H9 (cell line): ENCODE measurements at regions not wholly inside any gene's neighbourhood (a gene's known extent, or its start where the extent isn't known, plus 50 kb on each side); places are given as distances from the start of the nearest gene placed in this dataset.
"Not testable (repeated sequence)": the region's sequence is repeated elsewhere in the genome, so short reads cannot be mapped to it uniquely, and the experiment has no call there.

ENCODE experiments used
- DNase-seq: peaks from one replicate; pipeline ENCODE4 v3.0.0-alpha.2; 2017
- H2AFZ ChIP-seq: one replicate; pipeline ENCODE4 v1.6.1; 2013; ENCODE audit warnings: mild to moderate bottlenecking, low read length, control low read depth, moderate library complexity
- H2AK5ac ChIP-seq: 2 replicates; pipeline ENCODE4 v1.6.1; 2013; ENCODE audit warnings: low read length, control low read depth, mixed read lengths; ENCODE audit not compliant: insufficient read length
- H2BK120ac ChIP-seq: one replicate; pipeline ENCODE4 v1.6.1; 2013; ENCODE audit warnings: low read depth, mild to moderate bottlenecking, low read length, control low read depth, inconsistent platforms; ENCODE audit not compliant: poor library complexity, severe bottlenecking
- H2BK12ac ChIP-seq: 2 replicates; pipeline ENCODE4 v1.6.1; 2013; ENCODE audit warnings: low read length, control low read depth, mixed read lengths, low read depth; ENCODE audit not compliant: insufficient read length
- H2BK15ac ChIP-seq: 2 replicates; pipeline ENCODE4 v1.6.1; 2013; ENCODE audit warnings: low read depth, low read length, control low read depth
- H2BK20ac ChIP-seq: one replicate; pipeline ENCODE4 v1.6.1; 2013; ENCODE audit warnings: low read depth, mild to moderate bottlenecking, low read length, control low read depth, inconsistent platforms; ENCODE audit not compliant: poor library complexity, severe bottlenecking
- H2BK5ac ChIP-seq: 2 replicates; pipeline ENCODE4 v1.6.1; 2013; ENCODE audit warnings: low read length, control low read depth, mixed read lengths; ENCODE audit not compliant: insufficient read length
- H3K14ac ChIP-seq: 2 replicates; pipeline ENCODE4 v1.6.1; 2013; ENCODE audit warnings: low read length, control low read depth; ENCODE audit not compliant: insufficient read depth
- H3K18ac ChIP-seq: 2 replicates; pipeline ENCODE4 v1.6.1; 2013; ENCODE audit warnings: low read depth, mild to moderate bottlenecking, mixed read lengths, low read length, control low read depth; ENCODE audit not compliant: insufficient read length
- H3K23ac ChIP-seq: 2 replicates; pipeline ENCODE4 v1.6.1; 2013; ENCODE audit warnings: low read length, control low read depth, mixed read lengths, low read depth; ENCODE audit not compliant: insufficient read length
- H3K23me2 ChIP-seq: 2 replicates; pipeline ENCODE4 v1.6.1; 2013; ENCODE audit warnings: low read depth, mild to moderate bottlenecking, mixed read lengths, low read length, control low read depth; ENCODE audit not compliant: insufficient read length, poor library complexity, severe bottlenecking
- H3K27ac ChIP-seq: 2 replicates; pipeline ENCODE4 v1.5.1; 2013; ENCODE audit warnings: low read length, control low read depth, mixed read lengths, low read depth; ENCODE audit not compliant: insufficient read length
- H3K27me3 ChIP-seq: 2 replicates; pipeline ENCODE4 v1.6.1; 2013; ENCODE audit warnings: low read length, control low read depth, inconsistent platforms; ENCODE audit not compliant: insufficient read depth
- H3K4ac ChIP-seq: 2 replicates; pipeline ENCODE4 v1.6.1; 2013; ENCODE audit warnings: low read depth, mild to moderate bottlenecking, control low read depth, inconsistent platforms, low read length, moderate library complexity
- H3K4me1 ChIP-seq: 2 replicates; pipeline ENCODE4 v1.6.1; 2013; ENCODE audit warnings: low read length, control low read depth, inconsistent platforms; ENCODE audit not compliant: insufficient read depth
- H3K4me2 ChIP-seq: 2 replicates; pipeline ENCODE4 v1.6.1; 2013; ENCODE audit warnings: low read length, control low read depth, mixed read lengths; ENCODE audit not compliant: insufficient read length, insufficient read depth
- H3K56ac ChIP-seq: 2 replicates; pipeline ENCODE4 v1.6.1; 2013; ENCODE audit warnings: low read depth, mild to moderate bottlenecking, mixed read lengths, low read length, control low read depth; ENCODE audit not compliant: insufficient read length
- H3K79me1 ChIP-seq: 2 replicates; pipeline ENCODE4 v1.6.1; 2013; ENCODE audit warnings: low read depth, mild to moderate bottlenecking, moderate library complexity, low read length, control low read depth, inconsistent platforms; ENCODE audit not compliant: insufficient read depth, poor library complexity, severe bottlenecking
- H3K79me2 ChIP-seq: 2 replicates; pipeline ENCODE4 v1.6.1; 2013; ENCODE audit warnings: low read length, control low read depth, inconsistent platforms; ENCODE audit not compliant: insufficient read depth
- H3K9ac ChIP-seq: 2 replicates; pipeline ENCODE4 v1.6.1; 2013; ENCODE audit warnings: low read length, control low read depth, mixed read lengths; ENCODE audit not compliant: insufficient read length; ENCODE audit errors: extremely low read depth
- H3K9me3 ChIP-seq: one replicate; pipeline ENCODE4 v1.6.1; 2013; ENCODE audit warnings: low read depth, low read length, inconsistent platforms; ENCODE audit not compliant: control insufficient read depth
- H3T11ph ChIP-seq: one replicate; pipeline ENCODE4 v1.6.1; 2013; ENCODE audit warnings: mild to moderate bottlenecking, low read length, control low read depth, inconsistent platforms
- H4K20me1 ChIP-seq: one replicate; pipeline ENCODE4 v1.6.1; 2013; ENCODE audit not compliant: control insufficient read depth, insufficient read length, insufficient read depth
- H4K5ac ChIP-seq: 2 replicates; pipeline ENCODE4 v1.6.1; 2013; ENCODE audit warnings: low read depth, mild to moderate bottlenecking, mixed read lengths, low read length, control low read depth; ENCODE audit not compliant: insufficient read length
- H4K8ac ChIP-seq: replicated peaks from 2 replicates; pipeline ENCODE4 v1.6.1; 2013; ENCODE audit warnings: low read length, control low read depth, mixed read lengths, low read depth; ENCODE audit not compliant: insufficient read length
- H4K91ac ChIP-seq: 2 replicates; pipeline ENCODE4 v1.6.1; 2013; ENCODE audit warnings: low read depth, mild to moderate bottlenecking, moderate library complexity, mixed read lengths, low read length, control low read depth; ENCODE audit not compliant: insufficient read length
- H3K27ac Mint-ChIP-seq, 3 experiments: 2 replicates in 2 of 3; 3 replicates in 1 of 3; pipeline ENCODE4 v1.8.0; 2020 to 2021; ENCODE audit warnings: mixed read lengths in 3 of 3, mild to moderate bottlenecking in 1 of 3, moderate library complexity in 1 of 3
- H3K27me3 Mint-ChIP-seq: 2 replicates; pipeline ENCODE4 v1.8.0; 2021; ENCODE audit warnings: low read depth, mild to moderate bottlenecking, moderate library complexity, mixed read lengths
- H3K36me3 Mint-ChIP-seq, 3 experiments: 2 replicates in 2 of 3; 3 replicates in 1 of 3; pipeline ENCODE4 v1.8.0; 2020 to 2021; ENCODE audit warnings: low read depth in 3 of 3, mixed read lengths in 3 of 3; ENCODE audit not compliant: insufficient read depth in 1 of 3
- H3K4me1 Mint-ChIP-seq, 2 experiments: 2 replicates each; pipeline ENCODE4 v1.8.0; 2020; ENCODE audit warnings: mixed read lengths in 2 of 2
- H3K4me3 Mint-ChIP-seq, 2 experiments: 2 replicates in 1 of 2; 3 replicates in 1 of 2; pipeline ENCODE4 v1.8.0; 2020 to 2021; ENCODE audit warnings: mild to moderate bottlenecking in 2 of 2, mixed read lengths in 2 of 2, moderate library complexity in 1 of 2
- H3K9me3 Mint-ChIP-seq, 2 experiments: 2 replicates in 1 of 2; 3 replicates in 1 of 2; pipeline ENCODE4 v1.8.0; 2020; ENCODE audit warnings: mild to moderate bottlenecking in 2 of 2, mixed read lengths in 2 of 2, moderate library complexity in 1 of 2
- WGBS: extraction: QIAGEN DNeasy Blood & Tissue Kit; methylation state at CpG from one replicate; pipeline ENCODE4 v1.1.7; 2013; ENCODE audit warnings: missing lambda C conversion rate, low lambda C conversion rate, mixed read lengths; ENCODE audit not compliant: insufficient read length; ENCODE audit errors: extremely low coverage; 5-methylcytosine and 5-hydroxymethylcytosine counted together
- TF ChIP-seq, protein P1 (sequence below): fragments of 200-600 bp; sonication (generic); conservative IDR thresholded peaks from 3 replicates; pipeline ENCODE4 v1.8.0; 2021; ENCODE audit warnings: antibody characterized with exemption, mild to moderate bottlenecking

DNA sequence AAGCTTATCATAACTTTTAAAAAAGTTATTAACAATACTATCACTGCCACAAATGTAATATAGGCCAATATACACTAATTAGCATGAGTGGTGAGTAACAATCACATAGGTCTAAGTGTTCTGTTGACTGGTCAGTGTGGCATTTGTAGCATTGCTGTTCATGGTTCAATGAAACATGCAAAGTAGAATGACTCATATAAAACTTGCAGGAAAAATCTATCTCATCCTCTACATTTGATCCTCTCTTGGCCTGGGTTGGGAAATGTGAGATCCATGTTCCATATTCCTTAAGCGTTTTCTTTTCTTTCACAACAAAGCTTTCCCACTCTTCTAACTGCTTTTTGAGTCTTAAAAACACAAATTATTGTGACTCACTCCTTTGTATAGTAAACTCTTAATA lies 1418.7 kb downstream of the FSTL5 start:
- Mint-ChIP-seq H3K27ac (no peak overlapping the region), H3K9me3 (peaks cover 4 to 7% of the 10 kb centered on the region in 2 experiments; a peak in 4 of 5 replicates), H3K4me1 (no peaks in the 10 kb centered on the region; a peak in 1 of 4 replicates), H3K27me3 (no peaks in the 10 kb centered on the region), H3K4me3 (no peak overlapping the region), H3K36me3 (peaks cover 0 to 4% (median 4%) of the 10 kb centered on the region in 3 experiments; a peak in 3 of 7 replicates)
- H3K23me2 ChIP-seq, result no peaks in the 10 kb centered on the region
- no peak overlapping the region for H2BK20ac ChIP-seq
- no peak overlapping the region for H3K27ac ChIP-seq
- H3K9ac ChIP-seq, result no peak overlapping the region
- H4K20me1 ChIP-seq, result no peaks in the 10 kb centered on the region
- no peak overlapping the region for H3K56ac ChIP-seq
- DNase-seq, result no peak
- TF ChIP-seq, protein P1, sequence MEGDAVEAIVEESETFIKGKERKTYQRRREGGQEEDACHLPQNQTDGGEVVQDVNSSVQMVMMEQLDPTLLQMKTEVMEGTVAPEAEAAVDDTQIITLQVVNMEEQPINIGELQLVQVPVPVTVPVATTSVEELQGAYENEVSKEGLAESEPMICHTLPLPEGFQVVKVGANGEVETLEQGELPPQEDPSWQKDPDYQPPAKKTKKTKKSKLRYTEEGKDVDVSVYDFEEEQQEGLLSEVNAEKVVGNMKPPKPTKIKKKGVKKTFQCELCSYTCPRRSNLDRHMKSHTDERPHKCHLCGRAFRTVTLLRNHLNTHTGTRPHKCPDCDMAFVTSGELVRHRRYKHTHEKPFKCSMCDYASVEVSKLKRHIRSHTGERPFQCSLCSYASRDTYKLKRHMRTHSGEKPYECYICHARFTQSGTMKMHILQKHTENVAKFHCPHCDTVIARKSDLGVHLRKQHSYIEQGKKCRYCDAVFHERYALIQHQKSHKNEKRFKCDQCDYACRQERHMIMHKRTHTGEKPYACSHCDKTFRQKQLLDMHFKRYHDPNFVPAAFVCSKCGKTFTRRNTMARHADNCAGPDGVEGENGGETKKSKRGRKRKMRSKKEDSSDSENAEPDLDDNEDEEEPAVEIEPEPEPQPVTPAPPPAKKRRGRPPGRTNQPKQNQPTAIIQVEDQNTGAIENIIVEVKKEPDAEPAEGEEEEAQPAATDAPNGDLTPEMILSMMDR, result no peak
- H4K8ac ChIP-seq, result no peak overlapping the region
- H3K79me2 ChIP-seq, result no peaks in the 10 kb centered on the region
- no peak overlapping the region for H4K5ac ChIP-seq
- whole genome bisulfite sequencing, result no CpG with 5 or more reads among the region's 1 CpG
- no peak overlapping the region for H2AK5ac ChIP-seq
- no peaks in the 10 kb centered on the region for H3K4me1 ChIP-seq
- H3K9me3 ChIP-seq, result no peaks in the 10 kb centered on the region
- H3T11ph ChIP-seq, result no peak overlapping the region
- H2BK5ac ChIP-seq, result no peak overlapping the region
- no peak overlapping the region for H4K91ac ChIP-seq
- H3K4me2 ChIP-seq, result no peak overlapping the region
- H2BK12ac ChIP-seq, result no peak overlapping the region
- no peaks in the 10 kb centered on the region for H3K79me1 ChIP-seq
- H3K18ac ChIP-seq, result no peak overlapping the region
- no peak overlapping the region for H2AFZ ChIP-seq
- H3K14ac ChIP-seq, result no peak overlapping the region
- no peak overlapping the region for H2BK120ac ChIP-seq
- H3K4ac ChIP-seq, result no peak overlapping the region
- no peak overlapping the region for H2BK15ac ChIP-seq
- H3K23ac ChIP-seq, result no peak overlapping the region
- no peaks in the 10 kb centered on the region for H3K27me3 ChIP-seq

- Mint-ChIP-seq H3K9me3 (peaks cover 8 to 16% of the 10 kb centered on the region in 2 experiments; a peak in 4 of 5 replicates), H3K27ac (peak overlapping the region in 1 of 3 experiments; percentile 67; a peak in 1 of 7 replicates)
- H2BK120ac ChIP-seq, H4K5ac ChIP-seq, H3K4me1 ChIP-seq, H3K18ac ChIP-seq, H3K23me2 ChIP-seq, H3K4ac ChIP-seq, H2BK12ac ChIP-seq, H3K27me3 Mint-ChIP-seq, H3K9me3 ChIP-seq, H2BK5ac ChIP-seq, H3K27ac ChIP-seq, H2BK20ac ChIP-seq, H3K9ac ChIP-seq, H4K20me1 ChIP-seq, H3K14ac ChIP-seq, H2AFZ ChIP-seq, H2AK5ac ChIP-seq, H3K27me3 ChIP-seq, H3K4me1 Mint-ChIP-seq, H2BK15ac ChIP-seq, H3K4me3 Mint-ChIP-seq, H3K79me2 ChIP-seq, H3K4me2 ChIP-seq, H4K91ac ChIP-seq, H4K8ac ChIP-seq, H3K79me1 ChIP-seq, H3K56ac ChIP-seq, H3K23ac ChIP-seq, H3K36me3 Mint-ChIP-seq, H3T11ph ChIP-seq: not testable (repeated sequence)
- no CpG with 5 or more reads among the region's 8 CpGs for WGBS
- DNase-seq, result peak; percentile 40
These were observed 1417.2 kb downstream of the FSTL5 start for GRCh38 chr4:160746585-160746984.
